ENCODE measurements at regions not wholly inside any gene's neighbourhood (a gene's known extent, or its start where the extent isn't known, plus 50 kb on each side); places are given as distances from the start of the nearest gene placed in this dataset.

DNA sequence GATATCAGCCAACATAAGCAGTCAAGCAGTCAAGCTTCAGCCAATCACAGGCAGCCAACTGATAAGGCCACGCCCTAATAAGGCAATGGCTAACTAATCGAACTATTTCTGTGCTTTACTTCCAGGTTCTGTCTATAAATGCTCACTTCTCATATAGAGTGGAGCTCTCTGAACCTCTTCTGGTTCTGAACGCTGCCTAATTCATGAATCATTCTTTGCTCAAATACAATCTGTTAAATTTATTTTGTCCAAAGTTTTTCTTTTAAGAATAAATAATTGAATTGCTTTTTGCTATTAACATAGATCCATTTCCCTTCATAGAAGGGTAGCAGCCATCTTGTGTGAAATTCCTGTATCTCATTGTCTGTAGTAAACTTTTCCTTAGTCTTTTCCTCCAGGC is 97.9 kb upstream of the TMEM72 start:
- ATAC-seq: no peak
- TF ChIP-seq ZC3H10 (CRISPR knock-in tag; IDR thresholded peaks at IDR 0.05): no peak
- TF ChIP-seq, protein P1, sequence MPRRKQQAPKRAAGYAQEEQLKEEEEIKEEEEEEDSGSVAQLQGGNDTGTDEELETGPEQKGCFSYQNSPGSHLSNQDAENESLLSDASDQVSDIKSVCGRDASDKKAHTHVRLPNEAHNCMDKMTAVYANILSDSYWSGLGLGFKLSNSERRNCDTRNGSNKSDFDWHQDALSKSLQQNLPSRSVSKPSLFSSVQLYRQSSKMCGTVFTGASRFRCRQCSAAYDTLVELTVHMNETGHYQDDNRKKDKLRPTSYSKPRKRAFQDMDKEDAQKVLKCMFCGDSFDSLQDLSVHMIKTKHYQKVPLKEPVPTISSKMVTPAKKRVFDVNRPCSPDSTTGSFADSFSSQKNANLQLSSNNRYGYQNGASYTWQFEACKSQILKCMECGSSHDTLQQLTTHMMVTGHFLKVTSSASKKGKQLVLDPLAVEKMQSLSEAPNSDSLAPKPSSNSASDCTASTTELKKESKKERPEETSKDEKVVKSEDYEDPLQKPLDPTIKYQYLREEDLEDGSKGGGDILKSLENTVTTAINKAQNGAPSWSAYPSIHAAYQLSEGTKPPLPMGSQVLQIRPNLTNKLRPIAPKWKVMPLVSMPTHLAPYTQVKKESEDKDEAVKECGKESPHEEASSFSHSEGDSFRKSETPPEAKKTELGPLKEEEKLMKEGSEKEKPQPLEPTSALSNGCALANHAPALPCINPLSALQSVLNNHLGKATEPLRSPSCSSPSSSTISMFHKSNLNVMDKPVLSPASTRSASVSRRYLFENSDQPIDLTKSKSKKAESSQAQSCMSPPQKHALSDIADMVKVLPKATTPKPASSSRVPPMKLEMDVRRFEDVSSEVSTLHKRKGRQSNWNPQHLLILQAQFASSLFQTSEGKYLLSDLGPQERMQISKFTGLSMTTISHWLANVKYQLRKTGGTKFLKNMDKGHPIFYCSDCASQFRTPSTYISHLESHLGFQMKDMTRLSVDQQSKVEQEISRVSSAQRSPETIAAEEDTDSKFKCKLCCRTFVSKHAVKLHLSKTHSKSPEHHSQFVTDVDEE (CRISPR knock-in tag; IDR thresholded peaks at IDR 0.05): no peak
- no peak for TF ChIP-seq TOX (CRISPR knock-in tag; IDR thresholded peaks at IDR 0.05; ENCODE audit: borderline replicate concordance)
- no peak for TF ChIP-seq BACH2 (CRISPR knock-in tag; IDR thresholded peaks at IDR 0.05; ENCODE audit: borderline replicate concordance)
- TF ChIP-seq CSDC2 (CRISPR knock-in tag; IDR thresholded peaks at IDR 0.05): no peak
- TF ChIP-seq, protein P2, sequence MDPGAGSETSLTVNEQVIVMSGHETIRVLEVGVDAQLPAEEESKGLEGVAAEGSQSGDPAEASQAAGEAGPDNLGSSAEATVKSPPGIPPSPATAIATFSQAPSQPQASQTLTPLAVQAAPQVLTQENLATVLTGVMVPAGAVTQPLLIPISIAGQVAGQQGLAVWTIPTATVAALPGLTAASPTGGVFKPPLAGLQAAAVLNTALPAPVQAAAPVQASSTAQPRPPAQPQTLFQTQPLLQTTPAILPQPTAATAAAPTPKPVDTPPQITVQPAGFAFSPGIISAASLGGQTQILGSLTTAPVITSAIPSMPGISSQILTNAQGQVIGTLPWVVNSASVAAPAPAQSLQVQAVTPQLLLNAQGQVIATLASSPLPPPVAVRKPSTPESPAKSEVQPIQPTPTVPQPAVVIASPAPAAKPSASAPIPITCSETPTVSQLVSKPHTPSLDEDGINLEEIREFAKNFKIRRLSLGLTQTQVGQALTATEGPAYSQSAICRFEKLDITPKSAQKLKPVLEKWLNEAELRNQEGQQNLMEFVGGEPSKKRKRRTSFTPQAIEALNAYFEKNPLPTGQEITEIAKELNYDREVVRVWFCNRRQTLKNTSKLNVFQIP (CRISPR knock-in tag; IDR thresholded peaks at IDR 0.05; ENCODE audit: borderline replicate concordance, low read depth): no peak
- no peak for TF ChIP-seq ISL1 (CRISPR knock-in tag; IDR thresholded peaks at IDR 0.05)
- no peak for TF ChIP-seq ZNF8 (CRISPR knock-in tag; IDR thresholded peaks at IDR 0.05)
- TF ChIP-seq ARNTL (CRISPR knock-in tag; IDR thresholded peaks at IDR 0.05; ENCODE audit: borderline replicate concordance, low read depth): no peak
- TF ChIP-seq OSR1 (CRISPR knock-in tag; IDR thresholded peaks at IDR 0.05): no peak

DNA sequence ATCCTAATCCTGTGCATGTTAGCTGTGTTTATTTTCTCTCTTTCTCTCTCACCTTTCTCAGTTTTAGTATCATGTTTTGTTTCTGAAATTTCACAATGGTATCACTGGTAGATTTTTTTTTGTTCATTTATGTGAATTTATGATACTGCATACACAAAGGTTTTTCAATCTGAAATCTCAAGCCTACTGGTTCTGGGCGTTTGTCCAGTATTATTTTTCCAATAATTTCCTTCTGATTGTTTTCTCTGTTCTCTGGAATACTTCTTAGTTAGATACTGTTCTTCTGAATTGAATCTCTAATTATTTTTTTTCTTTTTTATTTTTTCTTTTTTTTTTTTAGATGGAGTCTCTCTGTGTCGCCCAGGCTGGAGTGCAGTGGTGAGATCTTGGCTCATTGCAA is 96.2 kb upstream of the TMEM72 start:
- TF ChIP-seq SNAI2 (CRISPR knock-in tag; IDR thresholded peaks at IDR 0.05) (no peak), RARB (CRISPR knock-in tag; IDR thresholded peaks at IDR 0.05) (no peak), OSR1 (CRISPR knock-in tag; IDR thresholded peaks at IDR 0.05) (no peak), ARNTL (CRISPR knock-in tag; IDR thresholded peaks at IDR 0.05; ENCODE audit: borderline replicate concordance, low read depth) (no peak), BACH2 (CRISPR knock-in tag; IDR thresholded peaks at IDR 0.05; ENCODE audit: borderline replicate concordance) (no peak), ZNF565 (CRISPR knock-in tag; conservative IDR thresholded peaks at IDR 0.05; ENCODE audit: low read depth) (no peak), ISL1 (CRISPR knock-in tag; IDR thresholded peaks at IDR 0.05) (no peak), ZFP3 (CRISPR knock-in tag; IDR thresholded peaks at IDR 0.05) (no peak), ZC3H10 (CRISPR knock-in tag; IDR thresholded peaks at IDR 0.05) (no peak)
- TF ChIP-seq, protein P3, sequence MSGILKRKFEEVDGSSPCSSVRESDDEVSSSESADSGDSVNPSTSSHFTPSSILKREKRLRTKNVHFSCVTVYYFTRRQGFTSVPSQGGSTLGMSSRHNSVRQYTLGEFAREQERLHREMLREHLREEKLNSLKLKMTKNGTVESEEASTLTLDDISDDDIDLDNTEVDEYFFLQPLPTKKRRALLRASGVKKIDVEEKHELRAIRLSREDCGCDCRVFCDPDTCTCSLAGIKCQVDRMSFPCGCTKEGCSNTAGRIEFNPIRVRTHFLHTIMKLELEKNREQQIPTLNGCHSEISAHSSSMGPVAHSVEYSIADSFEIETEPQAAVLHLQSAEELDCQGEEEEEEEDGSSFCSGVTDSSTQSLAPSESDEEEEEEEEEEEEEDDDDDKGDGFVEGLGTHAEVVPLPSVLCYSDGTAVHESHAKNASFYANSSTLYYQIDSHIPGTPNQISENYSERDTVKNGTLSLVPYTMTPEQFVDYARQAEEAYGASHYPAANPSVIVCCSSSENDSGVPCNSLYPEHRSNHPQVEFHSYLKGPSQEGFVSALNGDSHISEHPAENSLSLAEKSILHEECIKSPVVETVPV (CRISPR knock-in tag; IDR thresholded peaks at IDR 0.05): no peak
- TF ChIP-seq, protein P4, sequence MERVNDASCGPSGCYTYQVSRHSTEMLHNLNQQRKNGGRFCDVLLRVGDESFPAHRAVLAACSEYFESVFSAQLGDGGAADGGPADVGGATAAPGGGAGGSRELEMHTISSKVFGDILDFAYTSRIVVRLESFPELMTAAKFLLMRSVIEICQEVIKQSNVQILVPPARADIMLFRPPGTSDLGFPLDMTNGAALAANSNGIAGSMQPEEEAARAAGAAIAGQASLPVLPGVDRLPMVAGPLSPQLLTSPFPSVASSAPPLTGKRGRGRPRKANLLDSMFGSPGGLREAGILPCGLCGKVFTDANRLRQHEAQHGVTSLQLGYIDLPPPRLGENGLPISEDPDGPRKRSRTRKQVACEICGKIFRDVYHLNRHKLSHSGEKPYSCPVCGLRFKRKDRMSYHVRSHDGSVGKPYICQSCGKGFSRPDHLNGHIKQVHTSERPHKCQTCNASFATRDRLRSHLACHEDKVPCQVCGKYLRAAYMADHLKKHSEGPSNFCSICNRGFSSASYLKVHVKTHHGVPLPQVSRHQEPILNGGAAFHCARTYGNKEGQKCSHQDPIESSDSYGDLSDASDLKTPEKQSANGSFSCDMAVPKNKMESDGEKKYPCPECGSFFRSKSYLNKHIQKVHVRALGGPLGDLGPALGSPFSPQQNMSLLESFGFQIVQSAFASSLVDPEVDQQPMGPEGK (CRISPR knock-in tag; IDR thresholded peaks at IDR 0.05; ENCODE audit: borderline replicate concordance): no peak
- TF ChIP-seq, protein P2 (CRISPR knock-in tag; IDR thresholded peaks at IDR 0.05; ENCODE audit: borderline replicate concordance, low read depth): no peak
- no peak for ATAC-seq

DNA sequence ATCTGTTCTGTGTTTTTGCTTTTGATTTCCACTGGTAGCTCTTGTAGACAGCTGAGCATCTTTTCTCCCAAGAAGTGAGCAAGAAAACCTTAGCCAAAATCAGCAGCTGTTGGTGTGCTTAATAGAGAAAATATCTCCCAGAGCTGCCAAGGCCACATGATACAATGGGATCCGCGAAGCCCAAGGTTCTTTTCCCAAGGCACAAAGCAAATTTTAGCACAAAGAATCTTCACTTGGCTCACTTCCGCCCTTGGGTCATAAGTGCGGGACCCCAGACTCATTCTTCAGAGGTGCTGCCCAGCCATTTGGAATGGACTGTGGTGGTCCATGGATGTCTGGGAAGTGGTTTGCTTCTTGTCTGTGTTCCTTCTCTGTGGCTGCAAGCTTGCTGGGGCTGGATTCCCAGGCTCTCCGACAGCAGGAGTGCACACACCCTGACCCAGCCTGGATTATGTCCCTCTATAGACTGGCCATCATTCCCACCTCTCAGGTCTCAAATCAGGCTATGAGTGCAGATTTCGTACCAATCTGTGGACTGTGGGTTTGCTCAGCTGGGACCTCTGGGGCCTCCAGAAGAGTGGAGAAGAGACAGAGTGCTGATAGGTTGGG is 93.0 kb upstream of the TMEM72 start:
- TF ChIP-seq OSR1 (CRISPR knock-in tag; IDR thresholded peaks at IDR 0.05) (no peak), ESRRG (CRISPR knock-in tag; IDR thresholded peaks at IDR 0.05) (no peak), PPARA (CRISPR knock-in tag; IDR thresholded peaks at IDR 0.05; ENCODE audit: borderline replicate concordance) (no peak), CSDC2 (CRISPR knock-in tag; IDR thresholded peaks at IDR 0.05) (no peak), TCF4 (CRISPR knock-in tag; IDR thresholded peaks at IDR 0.05; ENCODE audit: borderline replicate concordance) (no peak), ZNF8 (CRISPR knock-in tag; IDR thresholded peaks at IDR 0.05) (no peak), BACH2 (CRISPR knock-in tag; IDR thresholded peaks at IDR 0.05; ENCODE audit: borderline replicate concordance) (no peak)
- TF ChIP-seq, protein P4 (CRISPR knock-in tag; IDR thresholded peaks at IDR 0.05; ENCODE audit: borderline replicate concordance): no peak
- TF ChIP-seq, protein P3 (CRISPR knock-in tag; IDR thresholded peaks at IDR 0.05): no peak
- TF ChIP-seq, protein P5, sequence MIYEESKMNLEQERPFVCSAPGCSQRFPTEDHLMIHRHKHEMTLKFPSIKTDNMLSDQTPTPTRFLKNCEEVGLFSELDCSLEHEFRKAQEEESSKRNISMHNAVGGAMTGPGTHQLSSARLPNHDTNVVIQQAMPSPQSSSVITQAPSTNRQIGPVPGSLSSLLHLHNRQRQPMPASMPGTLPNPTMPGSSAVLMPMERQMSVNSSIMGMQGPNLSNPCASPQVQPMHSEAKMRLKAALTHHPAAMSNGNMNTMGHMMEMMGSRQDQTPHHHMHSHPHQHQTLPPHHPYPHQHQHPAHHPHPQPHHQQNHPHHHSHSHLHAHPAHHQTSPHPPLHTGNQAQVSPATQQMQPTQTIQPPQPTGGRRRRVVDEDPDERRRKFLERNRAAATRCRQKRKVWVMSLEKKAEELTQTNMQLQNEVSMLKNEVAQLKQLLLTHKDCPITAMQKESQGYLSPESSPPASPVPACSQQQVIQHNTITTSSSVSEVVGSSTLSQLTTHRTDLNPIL (CRISPR knock-in tag; IDR thresholded peaks at IDR 0.05; ENCODE audit: low read depth): no peak
- no peak for ATAC-seq

Data from SK-N-SH treated with all-trans-retinoic acid at 6 μM for 48 hours (cell line).